ENCODE measurements at regions not wholly inside any gene's neighbourhood (a gene's known extent, or its start where the extent isn't known, plus 50 kb on each side); places are given as distances from the start of the nearest gene placed in this dataset.

GRCh38 chr2:198717451-198717850 lies 740.3 kb downstream of the SATB2 start:
- no peak for TF ChIP-seq CTCF (IDR thresholded peaks at IDR 0.05; ENCODE audit: low read depth, low read length)
- DNase-seq (ENCODE audit: extremely low read depth, low read depth): no peak

DNA sequence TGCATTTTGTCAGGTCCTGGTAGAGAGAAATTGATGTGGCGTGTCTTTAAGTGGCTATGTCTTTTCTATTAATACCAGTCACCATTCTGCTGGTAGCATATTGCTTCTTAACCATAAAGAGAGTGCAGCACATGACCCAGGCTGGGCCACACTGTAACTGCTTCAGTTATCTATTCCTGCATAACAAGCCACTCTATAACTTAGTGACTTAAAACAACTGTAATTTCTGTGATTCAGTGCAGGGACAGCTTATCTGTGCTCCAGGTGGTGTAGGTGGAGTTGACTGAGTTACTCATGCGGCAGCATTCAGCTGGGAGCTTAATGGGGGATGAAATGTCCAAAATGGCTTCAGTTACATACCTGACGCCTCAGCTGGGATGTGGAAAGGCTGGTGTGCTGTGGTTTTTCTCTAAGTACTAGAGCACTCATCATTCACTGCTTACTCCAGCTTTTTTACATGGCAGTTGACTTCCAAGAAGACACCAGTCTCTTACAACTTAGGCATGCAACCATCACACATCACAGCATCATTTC lies 742.4 kb downstream of the SATB2 start:
- no peak for TF ChIP-seq CTCF (IDR thresholded peaks at IDR 0.05; ENCODE audit: low read depth, low read length)
- no peak for DNase-seq (ENCODE audit: extremely low read depth, low read depth)

- no peak for DNase-seq (ENCODE audit: extremely low read depth, low read depth)
- TF ChIP-seq CTCF (IDR thresholded peaks at IDR 0.05; ENCODE audit: low read depth, low read length): no peak
Measured at GRCh38 chr2:198712485-198712884, 745.3 kb downstream of the SATB2 start.

GRCh38 chr2:198711484-198711883 lies 746.3 kb downstream of the SATB2 start:
- TF ChIP-seq CTCF (IDR thresholded peaks at IDR 0.05; ENCODE audit: low read depth, low read length): no peak
- DNase-seq (ENCODE audit: extremely low read depth, low read depth): no peak

DNA sequence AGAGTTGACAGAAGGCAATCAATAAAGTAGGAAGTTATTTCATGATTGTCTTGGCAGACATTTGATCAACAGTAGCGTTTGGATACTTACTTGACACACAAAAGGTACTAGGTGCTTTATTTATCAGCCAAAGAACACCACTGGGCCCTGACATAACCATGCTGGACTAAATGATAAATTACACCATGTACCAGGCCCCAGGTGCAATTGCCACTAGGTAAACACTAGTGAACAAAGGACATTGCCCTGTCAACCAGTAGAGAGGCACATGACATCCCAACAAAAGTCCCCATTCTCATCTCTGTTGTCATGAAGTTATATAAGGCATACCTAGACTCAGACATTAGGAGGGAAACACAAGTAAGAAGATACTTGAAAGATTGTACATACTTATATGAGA lies 747.2 kb downstream of the SATB2 start:
- no peak for DNase-seq (ENCODE audit: extremely low read depth, low read depth)
- TF ChIP-seq CTCF (IDR thresholded peaks at IDR 0.05; ENCODE audit: low read depth, low read length): no peak

DNA sequence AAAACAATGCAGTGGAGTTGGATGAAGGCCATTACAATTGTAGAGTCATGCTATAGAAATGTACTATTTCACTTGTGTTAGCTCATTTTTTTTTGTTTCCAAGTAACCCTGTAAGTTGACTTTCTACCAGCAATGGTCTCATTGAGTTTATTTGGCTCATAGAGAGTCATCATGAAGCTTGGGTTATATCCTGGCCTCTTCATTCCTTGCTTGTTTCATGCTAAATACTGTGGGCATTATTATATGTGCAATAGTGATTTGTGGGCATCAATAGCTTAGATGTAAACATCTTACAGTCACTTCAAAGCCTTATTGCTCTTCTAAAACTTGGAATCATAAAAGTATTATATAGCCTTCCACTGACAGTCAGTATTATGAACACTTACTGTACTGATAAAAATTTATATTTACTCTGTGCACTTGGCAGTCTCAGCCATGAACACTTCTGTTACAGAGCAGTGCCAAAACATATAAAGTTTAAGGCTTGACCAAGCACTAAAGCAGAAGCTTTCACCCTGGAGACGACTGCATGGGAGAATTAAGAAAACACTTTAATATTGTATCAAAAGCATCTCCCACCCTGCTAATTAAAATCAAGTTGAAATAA lies 751.2 kb downstream of the SATB2 start:
- TF ChIP-seq CTCF (IDR thresholded peaks at IDR 0.05; ENCODE audit: low read depth, low read length): no peak
- DNase-seq (ENCODE audit: extremely low read depth, low read depth): no peak

GRCh38 chr2:198703281-198703680 lies 754.5 kb downstream of the SATB2 start:
- DNase-seq (ENCODE audit: extremely low read depth, low read depth): no peak
- TF ChIP-seq CTCF (IDR thresholded peaks at IDR 0.05; ENCODE audit: low read depth, low read length): no peak
